A673 (cell line): ENCODE measurements at regions not wholly inside any gene's neighbourhood (a gene's known extent, or its start where the extent isn't known, plus 50 kb on each side); places are given as distances from the start of the nearest gene placed in this dataset.

Experiments
- CTCF ChIP-seq: fragments of 300-800, 200-600 bp; sonication (generic); conservative IDR thresholded peaks from 2 replicates; pipeline ENCODE4 v1.5.1; 2017; ENCODE audit warnings: low read depth, mild to moderate bottlenecking, antibody characterized with exemption, low read length, moderate library complexity, mixed read lengths
- EZH2 ChIP-seq: fragments of 200-600 bp; sonication (generic); IDR thresholded peaks from 2 replicates; pipeline ENCODE4 v1.6.1; 2017; ENCODE audit warnings: borderline replicate concordance, low read depth, mild to moderate bottlenecking, mixed read lengths, antibody characterized with exemption, low read length; ENCODE audit not compliant: poor library complexity, severe bottlenecking

GRCh38 chr1:193433599-193433998 lies 247.2 kb upstream of the B3GALT2 start:
- no peak for TF ChIP-seq CTCF
- TF ChIP-seq EZH2 = no peak
